ENCODE measurements at regions not wholly inside any gene's neighbourhood (a gene's known extent, or its start where the extent isn't known, plus 50 kb on each side); places are given as distances from the start of the nearest gene placed in this dataset.

DNA sequence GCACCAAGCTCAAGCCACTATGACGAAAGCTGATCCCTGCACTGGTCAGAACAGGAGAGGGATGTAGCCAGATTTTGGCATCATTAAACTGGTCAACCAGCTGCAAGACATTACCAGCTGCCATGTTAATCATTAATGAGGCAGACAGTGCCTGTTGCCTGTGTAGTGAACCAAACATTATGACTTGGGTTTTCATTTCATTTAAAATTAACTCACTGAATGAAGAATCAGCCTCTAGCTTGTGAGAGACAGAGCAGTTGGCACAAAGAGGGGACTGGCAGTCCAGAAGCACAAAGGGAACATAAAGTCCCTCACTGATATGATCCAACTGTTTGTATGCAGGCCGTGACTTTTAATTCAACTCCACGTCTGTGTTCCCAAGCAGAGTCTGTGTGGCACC lies 318.9 kb downstream of the SEC16B start:
- TF ChIP-seq, protein P1, sequence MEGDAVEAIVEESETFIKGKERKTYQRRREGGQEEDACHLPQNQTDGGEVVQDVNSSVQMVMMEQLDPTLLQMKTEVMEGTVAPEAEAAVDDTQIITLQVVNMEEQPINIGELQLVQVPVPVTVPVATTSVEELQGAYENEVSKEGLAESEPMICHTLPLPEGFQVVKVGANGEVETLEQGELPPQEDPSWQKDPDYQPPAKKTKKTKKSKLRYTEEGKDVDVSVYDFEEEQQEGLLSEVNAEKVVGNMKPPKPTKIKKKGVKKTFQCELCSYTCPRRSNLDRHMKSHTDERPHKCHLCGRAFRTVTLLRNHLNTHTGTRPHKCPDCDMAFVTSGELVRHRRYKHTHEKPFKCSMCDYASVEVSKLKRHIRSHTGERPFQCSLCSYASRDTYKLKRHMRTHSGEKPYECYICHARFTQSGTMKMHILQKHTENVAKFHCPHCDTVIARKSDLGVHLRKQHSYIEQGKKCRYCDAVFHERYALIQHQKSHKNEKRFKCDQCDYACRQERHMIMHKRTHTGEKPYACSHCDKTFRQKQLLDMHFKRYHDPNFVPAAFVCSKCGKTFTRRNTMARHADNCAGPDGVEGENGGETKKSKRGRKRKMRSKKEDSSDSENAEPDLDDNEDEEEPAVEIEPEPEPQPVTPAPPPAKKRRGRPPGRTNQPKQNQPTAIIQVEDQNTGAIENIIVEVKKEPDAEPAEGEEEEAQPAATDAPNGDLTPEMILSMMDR (IDR thresholded peaks at IDR 0.05): no peak
- TF ChIP-seq POLR2A (IDR thresholded peaks at IDR 0.05): no peak
